ENCODE measurements at regions not wholly inside any gene's neighbourhood (a gene's known extent, or its start where the extent isn't known, plus 50 kb on each side); places are given as distances from the start of the nearest gene placed in this dataset.

DNA sequence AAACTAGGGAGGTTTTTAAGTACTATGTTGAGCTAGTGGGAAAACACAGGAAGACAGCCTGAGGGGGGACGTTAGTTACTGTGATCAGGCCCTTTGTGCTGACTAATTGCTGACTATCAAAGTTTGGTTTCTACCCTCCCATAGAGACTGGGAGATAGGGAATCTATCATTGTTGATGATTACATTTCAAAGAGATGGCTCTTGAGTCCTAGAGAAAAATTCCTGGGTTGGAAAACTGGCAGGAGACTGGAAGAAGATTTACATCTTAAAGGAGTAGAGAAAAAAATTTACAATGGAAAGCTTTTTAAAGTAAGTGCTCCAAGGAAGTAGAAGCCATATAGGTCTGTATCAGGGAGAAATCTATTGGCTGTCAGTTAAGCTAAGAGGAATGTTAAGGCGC, 522.0 kb upstream of the KLHL1 start:
- Histone ChIP-seq H3K79me2 (ENCODE audit: control insufficient read depth, insufficient read depth, low read length) (no peaks in the 10 kb centered on the region), H3K9me3 (ENCODE audit: control insufficient read depth, low read depth, low read length) (no peaks in the 10 kb centered on the region), H3K36me3 (ENCODE audit: control insufficient read depth in 2 of 2, extremely low read depth in 1 of 2, insufficient read depth in 2 of 2, low read length in 2 of 2) (no peaks in the 10 kb centered on the region), H3K27ac (ENCODE audit: control insufficient read depth, insufficient read depth, low read length) (no peak overlapping the region), H2AFZ (ENCODE audit: control insufficient read depth, low read length) (no peak overlapping the region), H3K4me1 (ENCODE audit: control insufficient read depth, extremely low read depth, insufficient read depth, low read length) (no peaks in the 10 kb centered on the region), H3K4me2 (ENCODE audit: control insufficient read depth, extremely low read depth, insufficient read depth, low read depth, low read length) (no peak overlapping the region), H3K4me3 (ENCODE audit: control insufficient read depth in 2 of 3, extremely low read depth in 1 of 3, insufficient read depth in 2 of 3, low read depth in 1 of 3, low read length in 3 of 3) (no peak overlapping the region), H4K20me1 (ENCODE audit: control insufficient read depth, extremely low read depth, insufficient read depth, low read length) (no peaks in the 10 kb centered on the region), H3K27me3 (ENCODE audit: control insufficient read depth, extremely low read depth, insufficient read depth, low read length) (no peaks in the 10 kb centered on the region), H3K9me1 (ENCODE audit: control insufficient read depth, extremely low read depth, insufficient read depth, low read length) (no peaks in the 10 kb centered on the region), H3K9ac (ENCODE audit: control insufficient read depth, extremely low read depth, insufficient read depth, low read length) (no peak overlapping the region)
- dilution Hi-C loops (cut with MboI; ENCODE audit: extremely low pct_ligation_motif_present, low sequenced_read_pairs), result no loop called here
- no peak for TF ChIP-seq EZH2 (IDR thresholded peaks at IDR 0.05; ENCODE audit: low read length)
- TF ChIP-seq, protein P1, sequence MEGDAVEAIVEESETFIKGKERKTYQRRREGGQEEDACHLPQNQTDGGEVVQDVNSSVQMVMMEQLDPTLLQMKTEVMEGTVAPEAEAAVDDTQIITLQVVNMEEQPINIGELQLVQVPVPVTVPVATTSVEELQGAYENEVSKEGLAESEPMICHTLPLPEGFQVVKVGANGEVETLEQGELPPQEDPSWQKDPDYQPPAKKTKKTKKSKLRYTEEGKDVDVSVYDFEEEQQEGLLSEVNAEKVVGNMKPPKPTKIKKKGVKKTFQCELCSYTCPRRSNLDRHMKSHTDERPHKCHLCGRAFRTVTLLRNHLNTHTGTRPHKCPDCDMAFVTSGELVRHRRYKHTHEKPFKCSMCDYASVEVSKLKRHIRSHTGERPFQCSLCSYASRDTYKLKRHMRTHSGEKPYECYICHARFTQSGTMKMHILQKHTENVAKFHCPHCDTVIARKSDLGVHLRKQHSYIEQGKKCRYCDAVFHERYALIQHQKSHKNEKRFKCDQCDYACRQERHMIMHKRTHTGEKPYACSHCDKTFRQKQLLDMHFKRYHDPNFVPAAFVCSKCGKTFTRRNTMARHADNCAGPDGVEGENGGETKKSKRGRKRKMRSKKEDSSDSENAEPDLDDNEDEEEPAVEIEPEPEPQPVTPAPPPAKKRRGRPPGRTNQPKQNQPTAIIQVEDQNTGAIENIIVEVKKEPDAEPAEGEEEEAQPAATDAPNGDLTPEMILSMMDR (optimal IDR thresholded peaks at IDR 0.05 in 1 of 3, IDR thresholded peaks at IDR 0.05 in 1 of 3, conservative IDR thresholded peaks at IDR 0.05 in 1 of 3; ENCODE audit: extremely low read depth in 1 of 3, insufficient read depth in 2 of 3, low read length in 3 of 3), result no peak
- FAIRE-seq, result no peak
- no peak for DNase-seq (ENCODE audit: low read depth, low spot score)

DNA sequence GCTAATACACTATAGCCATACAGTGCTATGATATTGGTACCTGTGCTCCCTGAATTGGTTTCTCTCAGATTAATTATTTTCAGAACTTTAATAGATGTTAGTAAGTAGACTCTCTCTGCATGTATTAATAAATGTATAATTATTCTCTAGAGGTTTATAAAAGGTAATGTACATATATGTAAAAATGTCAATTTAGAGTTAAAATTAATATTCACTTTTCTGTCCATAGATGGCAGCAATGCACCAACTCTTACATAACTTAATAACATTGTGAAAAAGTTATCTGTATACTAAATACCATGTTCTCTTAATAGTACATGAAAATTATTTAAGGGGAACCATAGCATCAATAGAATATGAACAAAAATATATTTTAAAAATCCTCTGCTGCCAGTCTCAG, 515.0 kb upstream of the KLHL1 start:
- TF ChIP-seq, protein P1 (optimal IDR thresholded peaks at IDR 0.05 in 1 of 3, IDR thresholded peaks at IDR 0.05 in 1 of 3, conservative IDR thresholded peaks at IDR 0.05 in 1 of 3; ENCODE audit: extremely low read depth in 1 of 3, insufficient read depth in 2 of 3, low read length in 3 of 3), result no peak
- TF ChIP-seq EZH2 (IDR thresholded peaks at IDR 0.05; ENCODE audit: low read length), result no peak
- H3K36me3 ChIP-seq (ENCODE audit: control insufficient read depth in 2 of 2, extremely low read depth in 1 of 2, insufficient read depth in 2 of 2, low read length in 2 of 2), result no peaks in the 10 kb centered on the region
- no peak overlapping the region for H3K27ac ChIP-seq (ENCODE audit: control insufficient read depth, insufficient read depth, low read length)
- H3K4me3 ChIP-seq (ENCODE audit: control insufficient read depth in 2 of 3, extremely low read depth in 1 of 3, insufficient read depth in 2 of 3, low read depth in 1 of 3, low read length in 3 of 3), result no peak overlapping the region
- no peaks in the 10 kb centered on the region for H3K9me1 ChIP-seq (ENCODE audit: control insufficient read depth, extremely low read depth, insufficient read depth, low read length)
- FAIRE-seq, result no peak
- no peak for DNase-seq (ENCODE audit: low read depth, low spot score)
- H3K9ac ChIP-seq (ENCODE audit: control insufficient read depth, extremely low read depth, insufficient read depth, low read length), result no peak overlapping the region
- H3K79me2 ChIP-seq (ENCODE audit: control insufficient read depth, insufficient read depth, low read length), result no peaks in the 10 kb centered on the region
- H4K20me1 ChIP-seq (ENCODE audit: control insufficient read depth, extremely low read depth, insufficient read depth, low read length), result no peaks in the 10 kb centered on the region
- H3K4me1 ChIP-seq (ENCODE audit: control insufficient read depth, extremely low read depth, insufficient read depth, low read length), result no peaks in the 10 kb centered on the region
- H3K4me2 ChIP-seq (ENCODE audit: control insufficient read depth, extremely low read depth, insufficient read depth, low read depth, low read length), result no peak overlapping the region
- H3K27me3 ChIP-seq (ENCODE audit: control insufficient read depth, extremely low read depth, insufficient read depth, low read length), result no peaks in the 10 kb centered on the region
- no peaks in the 10 kb centered on the region for H3K9me3 ChIP-seq (ENCODE audit: control insufficient read depth, low read depth, low read length)
- no peak overlapping the region for H2AFZ ChIP-seq (ENCODE audit: control insufficient read depth, low read length)
- dilution Hi-C loops (cut with MboI; ENCODE audit: extremely low pct_ligation_motif_present, low sequenced_read_pairs), result no loop called here
